Memory B cell (primary cell): ENCODE measurements at regions not wholly inside any gene's neighbourhood (a gene's known extent, or its start where the extent isn't known, plus 50 kb on each side); places are given as distances from the start of the nearest gene placed in this dataset.

Experiments used
- ATAC-seq: fragments of 150-1000 bp; cut with Tn5 transposase; 2 replicates; pipeline ENCODE4 v1.10.0; 2021; ENCODE audit warnings: low read depth, mild to moderate bottlenecking, moderate library complexity
- DNase-seq, 2 donors: peaks; one replicate each; pipeline ENCODE4 v3.0.0; 2022; ENCODE audit warnings: low spot score in 2 of 2
- H3K27ac Mint-ChIP-seq: one replicate; pipeline ENCODE4 v1.8.0; 2022; ENCODE audit warnings: mild to moderate bottlenecking, moderate library complexity, mixed read lengths
- H3K27me3 Mint-ChIP-seq: one replicate; pipeline ENCODE4 v1.8.0; 2022; ENCODE audit warnings: mixed read lengths
- H3K36me3 Mint-ChIP-seq: one replicate; pipeline ENCODE4 v1.8.0; 2022; ENCODE audit warnings: mild to moderate bottlenecking, mixed read lengths
- H3K4me1 Mint-ChIP-seq: one replicate; pipeline ENCODE4 v1.8.0; 2022; ENCODE audit warnings: mixed read lengths
- H3K4me3 Mint-ChIP-seq: one replicate; pipeline ENCODE4 v1.8.0; 2022; ENCODE audit warnings: mild to moderate bottlenecking, moderate library complexity, mixed read lengths
- H3K9me3 Mint-ChIP-seq: one replicate; pipeline ENCODE4 v1.8.0; 2022; ENCODE audit warnings: mixed read lengths

DNA sequence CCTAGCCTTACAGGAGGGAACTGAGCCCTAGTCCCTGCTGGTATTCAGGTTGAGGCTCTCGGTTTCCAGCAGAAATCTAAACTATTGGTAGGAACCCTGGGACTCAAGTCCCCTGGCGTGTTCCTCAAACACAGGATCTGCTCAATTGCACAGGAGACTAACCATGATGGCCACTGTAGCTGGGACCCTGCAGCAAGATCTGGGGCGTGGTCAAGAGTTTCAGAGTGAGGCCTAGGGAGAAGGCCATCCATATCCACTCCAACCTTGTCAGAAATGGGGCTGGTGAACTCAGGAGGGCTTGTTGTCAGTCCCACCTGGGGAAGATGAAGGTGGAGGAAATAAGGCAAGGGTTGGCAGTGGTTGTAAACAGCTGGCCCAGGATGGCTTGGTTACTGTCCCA lies 49.9 kb upstream of the PAX6 start:
- DNase-seq (no peak), ATAC-seq (no peak)
- peaks cover 23% of the 10 kb centered on the region for H3K27me3 Mint-ChIP-seq
- no peaks in the 10 kb centered on the region for H3K36me3 Mint-ChIP-seq
- no peak overlapping the region for H3K27ac Mint-ChIP-seq
- H3K9me3 Mint-ChIP-seq, result no peaks in the 10 kb centered on the region
- no peaks in the 10 kb centered on the region for H3K4me1 Mint-ChIP-seq
- H3K4me3 Mint-ChIP-seq, result no peak overlapping the region
